HG03432 (cell line): ENCODE measurements at regions not wholly inside any gene's neighbourhood (a gene's known extent, or its start where the extent isn't known, plus 50 kb on each side); places are given as distances from the start of the nearest gene placed in this dataset.
A peak's percentile ranks its signal among the peaks of the same experiment; 100 is the strongest.

Source experiments
- ATAC-seq: cut with Tn5 transposase; IDR thresholded peaks from one replicate; pipeline ENCODE4 v1.9.1; 2021; ENCODE audit warnings: mild to moderate bottlenecking, moderate library complexity; ENCODE audit not compliant: unreplicated experiment

- no peak for ATAC-seq
These were observed 210.6 kb downstream of the QDPR start for GRCh38 chr4:17301266-17301665.

GRCh38 chr4:17296921-17297890 is 214.7 kb downstream of the QDPR start:
- ATAC-seq = no peak

- no peak for ATAC-seq
These were observed 218.0 kb downstream of the QDPR start for GRCh38 chr4:17293901-17294300.

- ATAC-seq = no peak
These were observed 223.7 kb downstream of the QDPR start for GRCh38 chr4:17288151-17288550.

- ATAC-seq = no peak
These were observed 225.0 kb downstream of the QDPR start for GRCh38 chr4:17286752-17287460.

GRCh38 chr4:17285747-17286146 is 226.1 kb downstream of the QDPR start:
- ATAC-seq = no peak

GRCh38 chr4:17284323-17285175 is 227.3 kb downstream of the QDPR start:
- ATAC-seq = no peak

GRCh38 chr4:17283832-17284231 is 228.1 kb downstream of the QDPR start:
- no peak for ATAC-seq

GRCh38 chr4:17283251-17283650 is 228.6 kb downstream of the QDPR start:
- no peak for ATAC-seq

GRCh38 chr4:17280261-17281018 is 231.4 kb downstream of the QDPR start:
- ATAC-seq = no peak

- ATAC-seq = no peak
These were observed 235.1 kb downstream of the QDPR start for GRCh38 chr4:17276776-17277175.

- ATAC-seq = no peak
These were observed 236.1 kb downstream of the QDPR start for GRCh38 chr4:17275836-17276235.

GRCh38 chr4:17273047-17273446 is 238.8 kb downstream of the QDPR start:
- ATAC-seq = no peak

GRCh38 chr4:17272154-17272553 is 239.7 kb downstream of the QDPR start:
- no peak for ATAC-seq

GRCh38 chr4:17265653-17266052 is 246.2 kb downstream of the QDPR start:
- no peak for ATAC-seq

GRCh38 chr4:17265139-17265538 is 246.8 kb downstream of the QDPR start:
- no peak for ATAC-seq

GRCh38 chr4:17260166-17260907 is 251.6 kb downstream of the QDPR start:
- ATAC-seq = peak; percentile 70

- ATAC-seq = no peak
These were observed 253.8 kb downstream of the QDPR start for GRCh38 chr4:17258106-17258505.

GRCh38 chr4:17252131-17252530 is 259.8 kb downstream of the QDPR start:
- no peak for ATAC-seq

GRCh38 chr4:17251101-17251500 is 260.8 kb downstream of the QDPR start:
- no peak for ATAC-seq
